Panc1 (cell line): ENCODE measurements at regions not wholly inside any gene's neighbourhood (a gene's known extent, or its start where the extent isn't known, plus 50 kb on each side); places are given as distances from the start of the nearest gene placed in this dataset.

Experiments used
- ATAC-seq: fragments of 200-7000 bp; cut with Tn5 transposase; 2 replicates; pipeline ENCODE4 v1.9.1; 2020; ENCODE audit warnings: mild to moderate bottlenecking, moderate library complexity
- BruUV-seq: library from RNA; stranded (reverse); fragments of 400-500 nt; replicated peaks from 2 replicates; lab custom pipeline; 2021; lab: Mats Ljungman, UMichigan
- CTCF ChIA-PET: fragments of 300-600 bp; sonication (Branson Sonifier 250); formaldehyde crosslinking; loops from one replicate; lab custom pipeline; 2022; ENCODE audit warnings: antibody characterized with exemption; lab: Charles Lee
- POLR2A ChIA-PET: fragments of 300-600 bp; sonication (Branson Sonifier 250); formaldehyde crosslinking; loops from one replicate; lab custom pipeline; 2022; ENCODE audit warnings: antibody characterized with exemption; lab: Charles Lee
- DNase-seq: peaks from one replicate; pipeline ENCODE4 v3.0.0-alpha.2; 2010; ENCODE audit warnings: low read depth, low spot score
- H3K27ac ChIP-seq: 2 replicates; pipeline ENCODE4 v1.5.1; 2011; ENCODE audit warnings: mild to moderate bottlenecking, low read length, inconsistent platforms
- H3K27me3 ChIP-seq: fragments of 200-500 bp; sonication (Bioruptor generic); 2 replicates; pipeline ENCODE4 v1.6.0; 2014; ENCODE audit warnings: low read length, inconsistent platforms; ENCODE audit not compliant: control insufficient read depth, insufficient read depth
- H3K36me3 ChIP-seq: fragments of 200-500 bp; sonication (Bioruptor generic); 2 replicates; pipeline ENCODE4 v1.5.1; 2014; ENCODE audit warnings: inconsistent platforms, mild to moderate bottlenecking, low read length, moderate library complexity; ENCODE audit not compliant: control insufficient read depth, insufficient read depth
- H3K4me1 ChIP-seq: 2 replicates; pipeline ENCODE4 v1.5.1; 2011; ENCODE audit warnings: inconsistent platforms, mild to moderate bottlenecking, low read length, moderate library complexity; ENCODE audit not compliant: control insufficient read depth, insufficient read depth
- H3K4me3 ChIP-seq, 2 experiments: 2 replicates each; pipeline ENCODE4 v1.5.1; 2011 to 2012; ENCODE audit warnings: low read depth in 2 of 2, low read length in 2 of 2, mild to moderate bottlenecking in 2 of 2, inconsistent platforms in 1 of 2, moderate library complexity in 1 of 2
- H3K9me3 ChIP-seq: fragments of 200-500 bp; sonication (Bioruptor generic); 2 replicates; pipeline ENCODE4 v1.5.1; 2014; ENCODE audit warnings: low read depth, mild to moderate bottlenecking, inconsistent platforms, low read length, moderate library complexity; ENCODE audit not compliant: control insufficient read depth, insufficient read depth
- POLR2AphosphoS5 ChIP-seq: IDR thresholded peaks from 2 replicates; pipeline ENCODE4 v1.6.1; 2012; ENCODE audit warnings: mild to moderate bottlenecking, low read depth, low read length, moderate library complexity
- SIN3A ChIP-seq: IDR thresholded peaks from 2 replicates; pipeline ENCODE4 v1.6.1; 2012; ENCODE audit warnings: low read depth, mild to moderate bottlenecking, low read length, moderate library complexity, borderline replicate concordance; ENCODE audit not compliant: insufficient read depth
- TCF7L2 ChIP-seq: IDR thresholded peaks from 2 replicates; pipeline ENCODE4 v1.6.1; 2011; ENCODE audit warnings: mild to moderate bottlenecking, low read depth, low read length, inconsistent platforms
- in situ Hi-C: cut with HindIII; loops from 2 replicates; pipeline ENCODE4 v1.10.0; 2016; ENCODE audit warnings: low sequenced_read_pairs, low pct_unique_long_range_greater_than_20kb
- intact Hi-C: fragments of 100-400 bp; cut with micrococcal nuclease; formaldehyde crosslinking; loops from one replicate; pipeline ENCODE4 v1.10.0; 2022; ENCODE audit not compliant: unreplicated experiment
- TF ChIP-seq, protein P1 (sequence below), 2 experiments: IDR thresholded peaks; 2 replicates each; pipeline ENCODE4 v1.6.1; 2011 to 2012; ENCODE audit warnings: low read depth in 2 of 2, control low read depth in 1 of 2, low read length in 1 of 2, mild to moderate bottlenecking in 1 of 2, moderate library complexity in 1 of 2; ENCODE audit not compliant: insufficient read depth in 1 of 2
- TF ChIP-seq, protein P2 (sequence below): fragments of 450-650 bp; IDR thresholded peaks from 2 replicates; pipeline ENCODE4 v1.5.1; 2017; ENCODE audit warnings: mild to moderate bottlenecking

DNA sequence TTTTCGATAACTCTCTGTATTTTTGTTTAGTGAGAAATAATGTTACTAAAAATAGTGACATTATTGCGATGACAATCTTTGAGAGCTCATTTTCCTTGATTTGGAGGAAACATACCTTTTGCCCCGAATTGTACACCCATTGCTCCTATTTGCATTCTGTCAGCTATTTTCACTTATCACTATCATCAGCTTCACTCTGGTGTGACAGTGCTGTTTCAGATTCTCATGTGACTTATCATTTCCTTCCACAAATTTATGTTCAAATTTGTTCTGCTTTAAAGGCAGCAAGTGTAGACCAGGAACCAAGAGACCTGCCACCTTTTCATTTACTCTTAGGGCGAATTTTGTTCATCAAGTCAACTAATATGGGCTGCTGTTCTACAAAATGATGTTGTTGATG lies 179.4 kb downstream of the RBM46 start:
- no peak for TF ChIP-seq POLR2AphosphoS5
- TF ChIP-seq, protein P1, sequence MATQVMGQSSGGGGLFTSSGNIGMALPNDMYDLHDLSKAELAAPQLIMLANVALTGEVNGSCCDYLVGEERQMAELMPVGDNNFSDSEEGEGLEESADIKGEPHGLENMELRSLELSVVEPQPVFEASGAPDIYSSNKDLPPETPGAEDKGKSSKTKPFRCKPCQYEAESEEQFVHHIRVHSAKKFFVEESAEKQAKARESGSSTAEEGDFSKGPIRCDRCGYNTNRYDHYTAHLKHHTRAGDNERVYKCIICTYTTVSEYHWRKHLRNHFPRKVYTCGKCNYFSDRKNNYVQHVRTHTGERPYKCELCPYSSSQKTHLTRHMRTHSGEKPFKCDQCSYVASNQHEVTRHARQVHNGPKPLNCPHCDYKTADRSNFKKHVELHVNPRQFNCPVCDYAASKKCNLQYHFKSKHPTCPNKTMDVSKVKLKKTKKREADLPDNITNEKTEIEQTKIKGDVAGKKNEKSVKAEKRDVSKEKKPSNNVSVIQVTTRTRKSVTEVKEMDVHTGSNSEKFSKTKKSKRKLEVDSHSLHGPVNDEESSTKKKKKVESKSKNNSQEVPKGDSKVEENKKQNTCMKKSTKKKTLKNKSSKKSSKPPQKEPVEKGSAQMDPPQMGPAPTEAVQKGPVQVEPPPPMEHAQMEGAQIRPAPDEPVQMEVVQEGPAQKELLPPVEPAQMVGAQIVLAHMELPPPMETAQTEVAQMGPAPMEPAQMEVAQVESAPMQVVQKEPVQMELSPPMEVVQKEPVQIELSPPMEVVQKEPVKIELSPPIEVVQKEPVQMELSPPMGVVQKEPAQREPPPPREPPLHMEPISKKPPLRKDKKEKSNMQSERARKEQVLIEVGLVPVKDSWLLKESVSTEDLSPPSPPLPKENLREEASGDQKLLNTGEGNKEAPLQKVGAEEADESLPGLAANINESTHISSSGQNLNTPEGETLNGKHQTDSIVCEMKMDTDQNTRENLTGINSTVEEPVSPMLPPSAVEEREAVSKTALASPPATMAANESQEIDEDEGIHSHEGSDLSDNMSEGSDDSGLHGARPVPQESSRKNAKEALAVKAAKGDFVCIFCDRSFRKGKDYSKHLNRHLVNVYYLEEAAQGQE (IDR thresholded peaks at IDR 0.05; ENCODE audit: insufficient read depth in 1 of 2, low read depth in 2 of 2, low read length in 1 of 2) = no peak
- TF ChIP-seq SIN3A = no peak
- TF ChIP-seq TCF7L2 = no peak
- TF ChIP-seq, protein P2, sequence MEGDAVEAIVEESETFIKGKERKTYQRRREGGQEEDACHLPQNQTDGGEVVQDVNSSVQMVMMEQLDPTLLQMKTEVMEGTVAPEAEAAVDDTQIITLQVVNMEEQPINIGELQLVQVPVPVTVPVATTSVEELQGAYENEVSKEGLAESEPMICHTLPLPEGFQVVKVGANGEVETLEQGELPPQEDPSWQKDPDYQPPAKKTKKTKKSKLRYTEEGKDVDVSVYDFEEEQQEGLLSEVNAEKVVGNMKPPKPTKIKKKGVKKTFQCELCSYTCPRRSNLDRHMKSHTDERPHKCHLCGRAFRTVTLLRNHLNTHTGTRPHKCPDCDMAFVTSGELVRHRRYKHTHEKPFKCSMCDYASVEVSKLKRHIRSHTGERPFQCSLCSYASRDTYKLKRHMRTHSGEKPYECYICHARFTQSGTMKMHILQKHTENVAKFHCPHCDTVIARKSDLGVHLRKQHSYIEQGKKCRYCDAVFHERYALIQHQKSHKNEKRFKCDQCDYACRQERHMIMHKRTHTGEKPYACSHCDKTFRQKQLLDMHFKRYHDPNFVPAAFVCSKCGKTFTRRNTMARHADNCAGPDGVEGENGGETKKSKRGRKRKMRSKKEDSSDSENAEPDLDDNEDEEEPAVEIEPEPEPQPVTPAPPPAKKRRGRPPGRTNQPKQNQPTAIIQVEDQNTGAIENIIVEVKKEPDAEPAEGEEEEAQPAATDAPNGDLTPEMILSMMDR = no peak
- H3K4me3 ChIP-seq = no peak overlapping the region
- in situ Hi-C loops = no loop called here
- H3K4me1 ChIP-seq = no peaks in the 10 kb centered on the region
- no TSS peak for BruUV-seq
- ChIA-PET POLR2A (no interaction called here), CTCF (no interaction called here)
- no peak for DNase-seq
- no peak for ATAC-seq
- H3K27me3 ChIP-seq = no peaks in the 10 kb centered on the region
- no peaks in the 10 kb centered on the region for H3K9me3 ChIP-seq
- no peak overlapping the region for H3K27ac ChIP-seq
- intact Hi-C loops = no loop called here
- no peaks in the 10 kb centered on the region for H3K36me3 ChIP-seq

DNA sequence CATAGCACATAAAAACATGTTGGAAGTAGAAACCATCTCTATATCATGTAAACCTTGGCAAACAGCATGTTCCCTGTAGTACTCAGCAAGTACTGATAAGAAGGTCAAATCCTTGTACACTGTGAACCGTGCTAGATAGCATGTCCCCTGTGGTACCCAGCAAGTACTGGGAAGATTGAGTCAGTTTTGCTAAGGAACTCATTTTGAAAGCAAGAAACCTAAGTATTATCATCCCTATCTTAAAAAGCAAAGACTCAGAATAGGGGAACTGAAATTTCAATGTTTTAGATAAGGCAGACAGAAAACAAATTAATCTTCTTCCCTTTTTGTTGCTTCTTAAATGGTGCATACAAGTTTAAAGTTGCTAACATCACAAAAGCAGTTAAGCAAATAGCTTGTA lies 180.2 kb downstream of the RBM46 start:
- no peaks in the 10 kb centered on the region for H3K4me1 ChIP-seq
- in situ Hi-C loops (no loop called here), intact Hi-C loops (no loop called here)
- DNase-seq (no peak), ATAC-seq (no peak)
- TF ChIP-seq TCF7L2 (no peak), POLR2AphosphoS5 (no peak), SIN3A (no peak)
- TF ChIP-seq, protein P1 (IDR thresholded peaks at IDR 0.05; ENCODE audit: insufficient read depth in 1 of 2, low read depth in 2 of 2, low read length in 1 of 2) = no peak
- TF ChIP-seq, protein P2 = no peak
- POLR2A ChIA-PET = no interaction called here
- H3K9me3 ChIP-seq = no peaks in the 10 kb centered on the region
- no peaks in the 10 kb centered on the region for H3K36me3 ChIP-seq
- CTCF ChIA-PET = no interaction called here
- BruUV-seq = no TSS peak
- no peaks in the 10 kb centered on the region for H3K27me3 ChIP-seq
- H3K27ac ChIP-seq = no peak overlapping the region
- H3K4me3 ChIP-seq = no peak overlapping the region
